Medulla oblongata (tissue), 1 donor: ENCODE measurements at regions not wholly inside any gene's neighbourhood (a gene's known extent, or its start where the extent isn't known, plus 50 kb on each side); places are given as distances from the start of the nearest gene placed in this dataset.
"Not testable (repeated sequence)": the region's sequence is repeated elsewhere in the genome, so short reads cannot be mapped to it uniquely, and the experiment has no call there.

Source experiments
- DNase-seq: peaks from one replicate; pipeline ENCODE4 v3.0.0-alpha.2; 2015; ENCODE audit errors: extremely low spot score

- DNase-seq = no peak
Observed at GRCh38 chr6:117761610-117762009, 86.3 kb downstream of the NUS1 start.

DNA sequence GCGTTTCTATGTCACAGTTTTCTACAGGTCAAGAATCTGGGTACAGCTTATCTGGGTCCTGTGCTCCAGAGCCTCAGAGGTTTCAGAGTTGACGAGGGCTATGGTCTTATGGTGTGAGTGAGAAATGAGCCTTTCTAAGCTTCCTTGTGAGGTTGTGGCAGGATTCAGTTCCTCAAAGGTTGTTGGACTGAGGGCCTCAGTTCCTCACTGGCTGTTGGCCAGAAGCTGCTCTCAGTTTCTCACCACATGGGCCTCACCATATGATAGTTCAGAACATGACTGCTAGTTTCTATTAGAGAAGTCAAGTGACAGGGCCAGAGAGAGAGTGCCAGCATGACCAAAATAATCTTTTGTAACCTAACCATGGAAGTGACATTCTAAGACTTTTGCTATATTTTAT lies 96.1 kb downstream of the NUS1 start:
- DNase-seq = no peak

DNA sequence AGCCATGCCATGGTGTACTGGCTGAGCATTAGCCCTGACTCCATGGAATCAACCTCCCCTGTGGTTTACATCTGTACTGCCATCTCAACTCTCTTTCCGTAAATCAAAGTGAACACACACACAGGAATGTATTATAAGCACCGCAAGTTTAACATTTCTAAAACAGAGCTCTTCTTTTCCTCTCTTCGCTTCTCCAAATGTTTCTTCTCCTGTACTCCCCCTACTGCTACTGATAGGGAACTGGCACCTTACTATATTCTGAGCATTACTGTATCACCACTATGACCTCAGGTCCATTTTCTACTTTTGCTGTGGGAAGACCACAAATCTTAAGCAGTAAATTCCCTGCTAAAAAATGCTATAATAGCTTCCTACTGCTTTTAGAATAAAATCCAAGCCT lies 101.2 kb downstream of the NUS1 start:
- DNase-seq = no peak

GRCh38 chr6:117781550-117781949 lies 106.3 kb downstream of the NUS1 start:
- DNase-seq = no peak

- peak; percentile 33 for DNase-seq
Observed at GRCh38 chr6:117783279-117783678, 108.0 kb downstream of the NUS1 start.

DNA sequence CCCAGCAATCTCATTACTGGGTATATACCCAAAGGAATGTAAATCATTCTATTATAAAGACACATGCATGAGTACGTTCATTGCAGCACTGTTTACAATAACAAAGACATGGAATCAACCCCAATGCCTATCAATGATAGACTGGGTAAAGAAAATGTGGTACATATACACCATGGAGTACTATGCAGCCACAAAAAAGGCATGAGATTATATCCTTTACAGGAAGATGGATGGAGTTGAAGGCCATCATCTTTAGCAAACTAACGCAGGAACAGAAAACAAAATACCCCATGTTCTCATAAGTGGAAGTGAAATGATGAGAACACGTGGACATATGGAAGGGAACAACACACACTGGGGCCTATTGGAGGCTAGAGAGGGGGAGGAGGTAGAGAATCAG lies 115.7 kb downstream of the NUS1 start:
- no peak for DNase-seq

GRCh38 chr6:117795234-117795633 lies 111.8 kb upstream of the SLC35F1 start:
- no peak for DNase-seq

- not testable (repeated sequence) for DNase-seq
Observed at GRCh38 chr6:117798819-117799218, 108.2 kb upstream of the SLC35F1 start.

DNA sequence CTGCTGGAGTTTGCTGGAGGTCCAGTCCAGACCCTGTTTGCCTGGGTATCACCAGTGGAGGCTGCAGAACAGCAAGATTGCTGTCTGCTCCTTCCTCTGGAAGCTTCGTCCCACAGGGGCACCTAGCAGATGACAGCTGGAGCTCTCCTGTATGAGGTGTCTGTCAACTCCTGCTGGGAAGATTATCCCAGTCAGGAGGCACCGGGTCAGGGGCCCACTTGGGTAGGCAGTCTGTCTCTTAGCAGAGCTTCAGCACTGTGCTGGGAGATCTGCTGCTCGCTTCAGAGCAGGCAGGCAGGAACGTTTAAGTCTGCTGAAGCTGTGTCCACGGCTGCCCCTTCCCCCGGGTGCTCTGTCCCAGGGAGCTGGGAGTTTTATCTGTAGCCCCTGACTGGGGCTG lies 96.8 kb upstream of the SLC35F1 start:
- DNase-seq = no peak

GRCh38 chr6:117817499-117817898 lies 89.6 kb upstream of the SLC35F1 start:
- DNase-seq = no peak

GRCh38 chr6:117817992-117818391 lies 89.1 kb upstream of the SLC35F1 start:
- DNase-seq = no peak

DNA sequence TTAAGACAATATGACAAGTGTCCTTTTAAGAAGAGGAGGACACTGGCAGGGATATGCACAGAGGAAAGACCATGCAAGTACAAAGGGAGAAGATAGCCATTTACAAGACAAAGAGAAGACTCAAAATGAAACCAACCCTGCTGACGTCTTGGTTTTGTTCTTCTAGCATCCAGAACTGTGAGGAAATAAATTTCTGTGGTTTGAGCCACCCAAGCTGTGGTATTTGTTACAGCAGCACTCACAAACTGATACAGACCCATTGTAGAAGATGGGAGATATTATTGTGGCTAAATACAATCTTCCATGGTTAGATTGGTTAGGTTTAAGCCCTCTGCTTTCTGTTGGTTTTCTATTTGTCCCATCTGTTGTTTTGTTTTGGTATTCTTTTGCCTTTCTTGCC lies 88.6 kb upstream of the SLC35F1 start:
- no peak for DNase-seq

DNA sequence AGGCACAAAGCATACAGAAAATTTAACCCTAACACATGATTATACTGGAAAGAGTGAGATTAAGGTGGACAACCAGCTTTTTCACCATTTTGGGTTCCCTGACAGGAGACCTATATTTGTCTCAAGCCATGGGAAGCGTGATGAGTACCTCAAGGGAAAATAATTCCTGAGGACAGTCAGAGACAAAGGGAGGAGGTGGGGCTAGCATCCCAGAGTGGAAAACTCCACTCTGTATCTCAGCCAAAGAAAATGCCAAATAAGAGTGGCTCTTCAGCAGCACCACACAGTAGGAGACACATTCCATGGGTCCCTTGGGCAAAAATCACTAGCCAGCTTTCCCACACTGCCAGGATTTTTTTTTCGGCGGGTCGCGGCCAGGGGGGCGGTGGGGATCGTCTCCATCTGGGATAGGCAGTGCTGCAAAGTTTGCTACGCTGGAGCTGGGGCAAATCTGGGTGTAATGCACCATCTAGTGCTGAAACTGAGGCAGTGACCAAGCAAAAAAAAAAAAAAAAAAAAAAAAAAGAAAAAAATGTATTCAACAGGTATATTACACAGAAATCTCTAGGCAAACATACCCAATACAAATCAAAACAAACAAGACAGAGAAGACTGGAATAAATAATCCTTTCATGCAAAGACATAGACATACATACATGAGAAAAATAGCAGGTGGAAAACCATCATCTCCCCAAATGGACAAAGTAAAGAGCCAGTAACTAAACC lies 77.3 kb upstream of the SLC35F1 start:
- DNase-seq = no peak

DNA sequence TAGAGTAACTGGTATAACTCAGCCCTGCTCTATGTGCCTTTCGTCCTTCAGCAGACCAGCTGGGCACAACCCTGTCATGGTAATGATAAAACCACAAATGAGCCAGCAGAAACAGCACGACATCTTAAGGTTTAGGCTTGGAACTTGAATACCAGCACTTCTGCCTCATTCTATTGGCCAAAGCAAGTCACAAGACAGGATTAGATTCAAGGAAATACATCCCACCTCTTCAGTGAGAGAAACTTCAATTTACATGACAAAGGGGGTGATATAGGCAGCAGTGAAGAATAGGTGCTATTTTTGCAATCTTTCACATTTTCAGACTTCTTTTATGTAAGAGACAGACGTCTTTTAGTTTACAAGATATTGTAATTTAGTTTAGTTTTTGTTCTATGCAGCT lies 69.8 kb upstream of the SLC35F1 start:
- DNase-seq = no peak

GRCh38 chr6:117840541-117840983 lies 66.5 kb upstream of the SLC35F1 start:
- DNase-seq = no peak

DNA sequence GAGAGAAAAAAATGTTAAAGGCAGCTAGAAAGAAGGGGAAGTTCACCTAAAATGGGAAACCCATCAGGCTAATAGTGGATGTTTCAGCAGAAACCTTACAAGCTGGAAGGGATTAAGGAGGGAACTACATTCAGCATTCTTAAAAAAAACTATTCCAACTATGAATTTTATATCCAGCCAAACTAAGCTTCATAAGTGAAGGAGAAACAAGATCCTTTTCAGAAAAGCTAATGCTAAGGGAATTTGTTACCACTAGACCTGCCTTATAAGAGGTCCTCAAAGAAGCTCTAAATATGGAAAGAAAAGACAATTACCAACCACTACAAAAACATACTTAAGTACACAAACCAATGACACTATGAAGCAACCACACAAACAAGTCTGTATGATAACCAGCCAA lies 59.2 kb upstream of the SLC35F1 start:
- no peak for DNase-seq

GRCh38 chr6:117849087-117849486 lies 58.0 kb upstream of the SLC35F1 start:
- DNase-seq = no peak
